ENCODE measurements at regions not wholly inside any gene's neighbourhood (a gene's known extent, or its start where the extent isn't known, plus 50 kb on each side); places are given as distances from the start of the nearest gene placed in this dataset.
A peak's percentile ranks its signal among the peaks of the same experiment; 100 is the strongest.

GRCh38 chr11:26835611-26836010, 113.8 kb upstream of the SLC5A12 start:
- Histone ChIP-seq H3K4me1 (ENCODE audit: control insufficient read depth in 1 of 2, low read depth in 2 of 2) (peaks cover 5 to 11% of the 10 kb centered on the region in 2 donors), H3K27me3 (replicated peaks; ENCODE audit: insufficient read depth) (no peaks in the 10 kb centered on the region), H3K9me3 (no peaks in the 10 kb centered on the region), H3K4me3 (no peak overlapping the region), H3K36me3 (no peaks in the 10 kb centered on the region), H3K27ac (no peak overlapping the region)
- ATAC-seq (ENCODE audit: insufficient number of reproducible peaks, low FRiP score, low read depth) (no peak), DNase-seq (ENCODE audit: low spot score) (no peak)
- TF ChIP-seq CTCF (IDR thresholded peaks at IDR 0.05): no peak

- Histone ChIP-seq H3K4me1 (ENCODE audit: control insufficient read depth in 1 of 2, low read depth in 2 of 2) (peaks cover 15 to 26% of the 10 kb centered on the region in 2 donors), H3K9me3 (no peaks in the 10 kb centered on the region), H3K36me3 (no peaks in the 10 kb centered on the region), H3K27ac (no peak overlapping the region), H3K27me3 (replicated peaks; ENCODE audit: insufficient read depth) (no peaks in the 10 kb centered on the region), H3K4me3 (no peak overlapping the region)
- DNase-seq (ENCODE audit: low spot score): no peak
- no peak for ATAC-seq (ENCODE audit: insufficient number of reproducible peaks, low FRiP score, low read depth)
- TF ChIP-seq CTCF (IDR thresholded peaks at IDR 0.05): no peak
Observed at GRCh38 chr11:26837154-26837553, 115.3 kb upstream of the SLC5A12 start.

- TF ChIP-seq CTCF (IDR thresholded peaks at IDR 0.05): no peak
- Histone ChIP-seq H3K27ac (peak overlapping the region; percentile 94 to 95), H3K9me3 (no peaks in the 10 kb centered on the region), H3K4me3 (no peak overlapping the region), H3K27me3 (replicated peaks; ENCODE audit: insufficient read depth) (no peaks in the 10 kb centered on the region), H3K4me1 (ENCODE audit: control insufficient read depth in 1 of 2, low read depth in 2 of 2) (peaks cover 38 to 55% of the 10 kb centered on the region in 2 donors), H3K36me3 (no peaks in the 10 kb centered on the region)
- ATAC-seq (ENCODE audit: insufficient number of reproducible peaks, low FRiP score, low read depth) (no peak), DNase-seq (ENCODE audit: low spot score) (no peak)
Observed at GRCh38 chr11:26839911-26840698, 118.2 kb upstream of the SLC5A12 start.

GRCh38 chr11:26841818-26842473, 120.1 kb upstream of the SLC5A12 start:
- peak; percentile 85 for ATAC-seq (ENCODE audit: insufficient number of reproducible peaks, low FRiP score, low read depth)
- H3K9me3 ChIP-seq: no peaks in the 10 kb centered on the region
- H3K27ac ChIP-seq: peak overlapping the region; percentile 94 to 95
- H3K36me3 ChIP-seq: no peaks in the 10 kb centered on the region
- H3K4me3 ChIP-seq: peak overlapping the region; percentile 13
- H3K4me1 ChIP-seq (ENCODE audit: control insufficient read depth in 1 of 2, low read depth in 2 of 2): peaks cover 44 to 70% of the 10 kb centered on the region in 2 donors
- TF ChIP-seq CTCF (IDR thresholded peaks at IDR 0.05): no peak
- peak; percentile 16 for DNase-seq (ENCODE audit: low spot score)
- H3K27me3 ChIP-seq (replicated peaks; ENCODE audit: insufficient read depth): no peaks in the 10 kb centered on the region

- peaks cover 45 to 74% of the 10 kb centered on the region in 2 donors for H3K4me1 ChIP-seq (ENCODE audit: control insufficient read depth in 1 of 2, low read depth in 2 of 2)
- TF ChIP-seq CTCF (IDR thresholded peaks at IDR 0.05): no peak
- peak overlapping the region; percentile 94 to 95 for H3K27ac ChIP-seq
- DNase-seq (ENCODE audit: low spot score) (no peak), ATAC-seq (ENCODE audit: insufficient number of reproducible peaks, low FRiP score, low read depth) (peak; percentile 15)
- H3K9me3 ChIP-seq: no peaks in the 10 kb centered on the region
- no peaks in the 10 kb centered on the region for H3K36me3 ChIP-seq
- H3K4me3 ChIP-seq: peak overlapping the region; percentile 13
- no peaks in the 10 kb centered on the region for H3K27me3 ChIP-seq (replicated peaks; ENCODE audit: insufficient read depth)
Observed at GRCh38 chr11:26842478-26843282, 120.8 kb upstream of the SLC5A12 start.

All from thoracic aorta (tissue), 2 donors.